HepG2 (cell line): ENCODE measurements at regions not wholly inside any gene's neighbourhood (a gene's known extent, or its start where the extent isn't known, plus 50 kb on each side); places are given as distances from the start of the nearest gene placed in this dataset.
A peak's percentile ranks its signal among the peaks of the same experiment; 100 is the strongest.

ENCODE experiments used
- ATAC-seq: fragments of 200-7000 bp; cut with Tn5 transposase; 3 replicates; pipeline ENCODE4 v1.9.1; 2020; ENCODE audit warnings: mild to moderate bottlenecking, moderate library complexity
- BruUV-seq: library from RNA; stranded (reverse); fragments of 400-500 nt; replicated peaks from 2 replicates; lab custom pipeline; 2021; lab: Mats Ljungman, UMichigan
- CTCF ChIA-PET: fragments of 300-600 bp; formaldehyde crosslinking; extraction: SDS; loops from one replicate; lab custom pipeline; 2021; ENCODE audit warnings: low total read pairs, inconsistent platforms, low intra/inter-chr PET ratio; lab: Yijun Ruan, JAX
- POLR2A ChIA-PET: fragments of 350-600 bp; sonication (Branson Sonifier 250); formaldehyde crosslinking; loops from one replicate; lab custom pipeline; 2020; ENCODE audit warnings: antibody characterized with exemption, inconsistent platforms; lab: Yijun Ruan, JAX
- DNase-seq: peaks from one replicate; pipeline ENCODE4 v3.0.0-alpha.2; 2015; ENCODE audit warnings: low spot score
- FAIRE-seq: peaks from 3 replicates; lab custom pipeline; 2011; peaks lifted over from hg19 to GRCh38; lab: Jason Lieb, UNC
- H2AFZ ChIP-seq: one replicate; pipeline ENCODE4 v1.6.1; 2011; ENCODE audit warnings: low read length, inconsistent platforms
- H3K27ac ChIP-seq: fragments of 300-600 bp; 3 replicates; pipeline ENCODE4 v1.8.0; 2011; ENCODE audit warnings: mixed run types, mild to moderate bottlenecking, mixed read lengths, low read length, inconsistent platforms; ENCODE audit not compliant: insufficient read depth; ENCODE audit errors: extremely low read length
- H3K27me3 ChIP-seq, 2 experiments: fragments of 200-600 bp in 1 of 2; 2 replicates in 1 of 2; 3 replicates in 1 of 2; pipeline versions ENCODE4 v1.6.0 to v1.8.0; 2011; ENCODE audit warnings: low read length in 2 of 2, mild to moderate bottlenecking in 2 of 2, moderate library complexity in 2 of 2, inconsistent platforms in 1 of 2; ENCODE audit not compliant: insufficient read depth in 2 of 2, control insufficient read depth in 1 of 2
- H3K36me3 ChIP-seq, 2 experiments: fragments of 200-600 bp in 1 of 2; replicated peaks in 1 of 2; 2 replicates in 1 of 2; 3 replicates in 1 of 2; pipeline versions ENCODE4 v1.5.1 to v1.8.0; 2011; ENCODE audit warnings: low read length in 2 of 2, inconsistent platforms in 1 of 2; ENCODE audit not compliant: insufficient read depth in 2 of 2, control insufficient read depth in 1 of 2
- H3K4me1 ChIP-seq: 2 replicates; pipeline ENCODE4 v1.5.1; 2012; ENCODE audit warnings: low read length, inconsistent platforms; ENCODE audit not compliant: insufficient read depth
- H3K4me2 ChIP-seq: 2 replicates; pipeline ENCODE4 v1.6.0; 2011; ENCODE audit warnings: low read depth, low read length, inconsistent platforms
- H3K4me3 ChIP-seq, 3 experiments: fragments of 200-600 bp in 1 of 3; sonication (generic), shearing (Covaris generic) in 1 of 3; replicated peaks in 1 of 3; 2 replicates each; pipeline ENCODE4 v1.5.1; 2011 to 2016; ENCODE audit warnings: low read length in 3 of 3, inconsistent platforms in 2 of 3, low read depth in 2 of 3, mild to moderate bottlenecking in 2 of 3, control low read depth in 1 of 3, mixed read lengths in 1 of 3; ENCODE audit not compliant: insufficient read depth in 1 of 3
- H3K79me2 ChIP-seq: one replicate; pipeline ENCODE4 v1.6.1; 2011; ENCODE audit warnings: low read length, inconsistent platforms; ENCODE audit not compliant: insufficient read depth
- H3K9ac ChIP-seq: 2 replicates; pipeline ENCODE4 v1.6.0; 2011; ENCODE audit warnings: mild to moderate bottlenecking, low read depth, low read length, inconsistent platforms; ENCODE audit not compliant: insufficient read depth
- H3K9me3 ChIP-seq: 2 replicates; pipeline ENCODE4 v1.5.1; 2012; ENCODE audit warnings: mild to moderate bottlenecking, low read length
- H4K20me1 ChIP-seq: 2 replicates; pipeline ENCODE4 v1.6.0; 2011; ENCODE audit warnings: inconsistent platforms, mild to moderate bottlenecking, low read length, moderate library complexity; ENCODE audit not compliant: insufficient read depth
- AGO2 ChIP-seq: fragments of 200-400 bp; formaldehyde crosslinking; optimal IDR thresholded peaks from 2 replicates; pipeline ENCODE3; 2017; ENCODE audit warnings: mild to moderate bottlenecking, low read depth, low read length, moderate library complexity
- E2F2 ChIP-seq: sonication (generic); formaldehyde crosslinking; IDR thresholded peaks from 2 replicates; pipeline ENCODE4 v1.4.0; 2020; ENCODE audit warnings: missing genetic modification reagents, borderline replicate concordance
- FIP1L1 ChIP-seq: fragments of 200-400 bp; formaldehyde crosslinking; IDR thresholded peaks from 2 replicates; pipeline ENCODE4 v1.6.1; 2018; ENCODE audit warnings: low read depth, mild to moderate bottlenecking, low read length, moderate library complexity, borderline replicate concordance; ENCODE audit not compliant: insufficient read depth
- POLR2AphosphoS2 ChIP-seq: IDR thresholded peaks from 2 replicates; pipeline ENCODE4 v1.6.1; 2011; ENCODE audit warnings: low read depth, low read length, improper control_type of control experiment
- RFX1 ChIP-seq: fragments of 450-650 bp; IDR thresholded peaks from 2 replicates; pipeline ENCODE4 v1.6.1; 2017
- SMC3 ChIP-seq: IDR thresholded peaks from 2 replicates; pipeline ENCODE4 v1.6.1; 2011; ENCODE audit warnings: low read length, improper control_type of control experiment
- ZNF431 ChIP-seq: sonication (generic); formaldehyde crosslinking; IDR thresholded peaks from 2 replicates; pipeline ENCODE4 v1.9.0; 2022; ENCODE audit warnings: missing genetic modification reagents, low read depth, mild to moderate bottlenecking, borderline replicate concordance
- WGBS: methylation state at CpG from one replicate; pipeline ENCODE4 v1.1.6; 2017; ENCODE audit warnings: low lambda C conversion rate; 5-methylcytosine and 5-hydroxymethylcytosine counted together
- in situ Hi-C: cut with HindIII; loops from 2 replicates; pipeline ENCODE4 v1.10.0; 2017; ENCODE audit warnings: low pct_unique_long_range_greater_than_20kb; ENCODE audit not compliant: extremely low pct_ligation_motif_present
- intact Hi-C: fragments of 100-400 bp; cut with micrococcal nuclease; formaldehyde crosslinking; loops from one replicate; pipeline ENCODE4 v1.10.0; 2022; ENCODE audit not compliant: unreplicated experiment
- TF ChIP-seq, protein P1 (sequence below): IDR thresholded peaks from 2 replicates; pipeline ENCODE4 v1.6.1; 2016; ENCODE audit warnings: mild to moderate bottlenecking, missing biosample characterization, missing genetic modification reagents
- TF ChIP-seq, protein P2 (sequence below): sonication (generic); formaldehyde crosslinking; IDR thresholded peaks from 2 replicates; pipeline ENCODE4 v1.4.0; 2020; ENCODE audit warnings: missing genetic modification reagents

- BruUV-seq, result no TSS peak
- Histone ChIP-seq H4K20me1 (no peaks in the 10 kb centered on the region), H3K27ac (no peak overlapping the region), H3K4me2 (no peak overlapping the region), H3K9ac (no peak overlapping the region), H3K27me3 (peaks cover 0 to 19% of the 10 kb centered on the region in 2 experiments; a peak in 3 of 5 replicates), H3K9me3 (no peaks in the 10 kb centered on the region), H3K79me2 (no peaks in the 10 kb centered on the region), H2AFZ (no peak overlapping the region), H3K4me1 (no peaks in the 10 kb centered on the region), H3K4me3 (no peak overlapping the region), H3K36me3 (no peaks in the 10 kb centered on the region)
- intact Hi-C loops, result no loop called here
- ChIA-PET CTCF (no interaction called here), POLR2A (no interaction called here)
- in situ Hi-C loops, result no loop called here
- ATAC-seq (no peak), FAIRE-seq (no peak), DNase-seq (no peak)
- TF ChIP-seq, protein P1, sequence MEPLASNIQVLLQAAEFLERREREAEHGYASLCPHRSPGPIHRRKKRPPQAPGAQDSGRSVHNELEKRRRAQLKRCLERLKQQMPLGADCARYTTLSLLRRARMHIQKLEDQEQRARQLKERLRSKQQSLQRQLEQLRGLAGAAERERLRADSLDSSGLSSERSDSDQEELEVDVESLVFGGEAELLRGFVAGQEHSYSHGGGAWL (CRISPR knock-in tag), result no peak
- peak; percentile 36; the same call in 1 of the 2 replicates for TF ChIP-seq RFX1
- WGBS, result 14% methylated on average over 9 of the region's 9 CpGs
Measured at GRCh38 chr7:25408012-25408687, 179.9 kb upstream of the NPVF start.

DNA sequence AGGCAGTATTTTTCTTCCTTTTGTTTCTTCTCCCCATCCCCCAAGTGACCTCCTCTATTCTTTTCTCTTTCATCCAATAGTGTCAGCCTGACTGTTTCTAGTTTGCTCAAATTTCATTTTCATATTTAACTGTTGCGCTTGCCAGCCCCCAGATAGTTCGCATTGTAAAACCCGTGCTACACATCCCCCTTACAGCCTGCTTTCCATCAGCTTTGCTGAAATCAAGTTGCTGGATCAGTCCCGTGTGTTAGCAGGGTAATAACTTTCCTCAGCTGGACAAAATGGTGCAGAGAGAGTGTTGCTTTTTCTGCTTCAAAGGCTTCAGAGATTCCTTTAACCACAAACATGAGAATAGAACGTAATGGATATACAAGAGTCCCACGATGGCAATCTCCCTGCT is 180.6 kb upstream of the NPVF start:
- intact Hi-C loops, result no loop called here
- POLR2A ChIA-PET, result no interaction called here
- Histone ChIP-seq H3K4me3 (no peak overlapping the region), H3K4me1 (no peaks in the 10 kb centered on the region), H3K9ac (no peak overlapping the region), H3K79me2 (no peaks in the 10 kb centered on the region), H3K27ac (no peak overlapping the region), H3K27me3 (peaks cover 0 to 19% of the 10 kb centered on the region in 2 experiments; a peak in 2 of 5 replicates), H3K36me3 (no peaks in the 10 kb centered on the region), H3K4me2 (no peak overlapping the region), H3K9me3 (no peaks in the 10 kb centered on the region), H4K20me1 (no peaks in the 10 kb centered on the region), H2AFZ (no peak overlapping the region)
- CTCF ChIA-PET, result no interaction called here
- in situ Hi-C loops, result no loop called here
- WGBS, result 27% methylated on average over 6 of the region's 6 CpGs
- ATAC-seq (no peak), FAIRE-seq (no peak), DNase-seq (no peak)
- BruUV-seq, result no TSS peak
- no peak for TF ChIP-seq POLR2AphosphoS2
- TF ChIP-seq ZNF431 (CRISPR knock-in tag), result no peak
- TF ChIP-seq, protein P2, sequence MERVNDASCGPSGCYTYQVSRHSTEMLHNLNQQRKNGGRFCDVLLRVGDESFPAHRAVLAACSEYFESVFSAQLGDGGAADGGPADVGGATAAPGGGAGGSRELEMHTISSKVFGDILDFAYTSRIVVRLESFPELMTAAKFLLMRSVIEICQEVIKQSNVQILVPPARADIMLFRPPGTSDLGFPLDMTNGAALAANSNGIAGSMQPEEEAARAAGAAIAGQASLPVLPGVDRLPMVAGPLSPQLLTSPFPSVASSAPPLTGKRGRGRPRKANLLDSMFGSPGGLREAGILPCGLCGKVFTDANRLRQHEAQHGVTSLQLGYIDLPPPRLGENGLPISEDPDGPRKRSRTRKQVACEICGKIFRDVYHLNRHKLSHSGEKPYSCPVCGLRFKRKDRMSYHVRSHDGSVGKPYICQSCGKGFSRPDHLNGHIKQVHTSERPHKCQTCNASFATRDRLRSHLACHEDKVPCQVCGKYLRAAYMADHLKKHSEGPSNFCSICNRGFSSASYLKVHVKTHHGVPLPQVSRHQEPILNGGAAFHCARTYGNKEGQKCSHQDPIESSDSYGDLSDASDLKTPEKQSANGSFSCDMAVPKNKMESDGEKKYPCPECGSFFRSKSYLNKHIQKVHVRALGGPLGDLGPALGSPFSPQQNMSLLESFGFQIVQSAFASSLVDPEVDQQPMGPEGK (CRISPR knock-in tag), result no peak
- no peak for TF ChIP-seq AGO2
- no peak for TF ChIP-seq FIP1L1
- TF ChIP-seq E2F2 (CRISPR knock-in tag), result no peak
- no peak for TF ChIP-seq SMC3
